ENCODE measurements at regions not wholly inside any gene's neighbourhood (a gene's known extent, or its start where the extent isn't known, plus 50 kb on each side); places are given as distances from the start of the nearest gene placed in this dataset.

DNA sequence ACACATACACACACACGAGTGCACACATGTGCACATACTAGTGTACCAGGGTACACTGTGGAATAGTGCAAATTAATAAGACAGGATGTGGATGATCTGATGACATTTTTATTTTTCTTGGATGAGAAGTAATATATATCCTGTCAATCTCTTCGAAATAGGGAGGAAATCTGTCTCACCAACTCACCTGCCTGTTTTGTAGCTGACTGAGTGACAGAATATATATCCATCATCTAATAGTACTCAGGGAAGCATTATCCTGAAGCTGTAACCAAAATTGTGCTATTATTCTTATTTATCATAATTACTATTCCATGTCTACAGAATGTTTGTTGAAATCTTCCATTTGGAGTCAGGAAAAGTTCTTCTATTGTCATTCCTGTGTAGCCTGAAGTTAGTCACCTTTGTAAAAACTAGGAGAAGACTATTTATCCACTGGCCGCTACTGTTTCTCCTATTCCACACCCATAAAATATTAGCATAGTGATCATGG lies 888.0 kb downstream of the TRAM1L1 start (continued):
- TF ChIP-seq, protein P1, sequence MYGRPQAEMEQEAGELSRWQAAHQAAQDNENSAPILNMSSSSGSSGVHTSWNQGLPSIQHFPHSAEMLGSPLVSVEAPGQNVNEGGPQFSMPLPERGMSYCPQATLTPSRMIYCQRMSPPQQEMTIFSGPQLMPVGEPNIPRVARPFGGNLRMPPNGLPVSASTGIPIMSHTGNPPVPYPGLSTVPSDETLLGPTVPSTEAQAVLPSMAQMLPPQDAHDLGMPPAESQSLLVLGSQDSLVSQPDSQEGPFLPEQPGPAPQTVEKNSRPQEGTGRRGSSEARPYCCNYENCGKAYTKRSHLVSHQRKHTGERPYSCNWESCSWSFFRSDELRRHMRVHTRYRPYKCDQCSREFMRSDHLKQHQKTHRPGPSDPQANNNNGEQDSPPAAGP (tag by site-specific recombination; IDR thresholded peaks at IDR 0.05): no peak
- TF ChIP-seq, protein P2, sequence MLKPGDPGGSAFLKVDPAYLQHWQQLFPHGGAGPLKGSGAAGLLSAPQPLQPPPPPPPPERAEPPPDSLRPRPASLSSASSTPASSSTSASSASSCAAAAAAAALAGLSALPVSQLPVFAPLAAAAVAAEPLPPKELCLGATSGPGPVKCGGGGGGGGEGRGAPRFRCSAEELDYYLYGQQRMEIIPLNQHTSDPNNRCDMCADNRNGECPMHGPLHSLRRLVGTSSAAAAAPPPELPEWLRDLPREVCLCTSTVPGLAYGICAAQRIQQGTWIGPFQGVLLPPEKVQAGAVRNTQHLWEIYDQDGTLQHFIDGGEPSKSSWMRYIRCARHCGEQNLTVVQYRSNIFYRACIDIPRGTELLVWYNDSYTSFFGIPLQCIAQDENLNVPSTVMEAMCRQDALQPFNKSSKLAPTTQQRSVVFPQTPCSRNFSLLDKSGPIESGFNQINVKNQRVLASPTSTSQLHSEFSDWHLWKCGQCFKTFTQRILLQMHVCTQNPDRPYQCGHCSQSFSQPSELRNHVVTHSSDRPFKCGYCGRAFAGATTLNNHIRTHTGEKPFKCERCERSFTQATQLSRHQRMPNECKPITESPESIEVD (tag by site-specific recombination; IDR thresholded peaks at IDR 0.05): no peak
- no peak for TF ChIP-seq SETDB1 (IDR thresholded peaks at IDR 0.05; ENCODE audit: insufficient read length, low read length)
- TF ChIP-seq ZNF529 (tag by site-specific recombination; IDR thresholded peaks at IDR 0.05; ENCODE audit: insufficient replicate concordance): no peak
- TF ChIP-seq, protein P3, sequence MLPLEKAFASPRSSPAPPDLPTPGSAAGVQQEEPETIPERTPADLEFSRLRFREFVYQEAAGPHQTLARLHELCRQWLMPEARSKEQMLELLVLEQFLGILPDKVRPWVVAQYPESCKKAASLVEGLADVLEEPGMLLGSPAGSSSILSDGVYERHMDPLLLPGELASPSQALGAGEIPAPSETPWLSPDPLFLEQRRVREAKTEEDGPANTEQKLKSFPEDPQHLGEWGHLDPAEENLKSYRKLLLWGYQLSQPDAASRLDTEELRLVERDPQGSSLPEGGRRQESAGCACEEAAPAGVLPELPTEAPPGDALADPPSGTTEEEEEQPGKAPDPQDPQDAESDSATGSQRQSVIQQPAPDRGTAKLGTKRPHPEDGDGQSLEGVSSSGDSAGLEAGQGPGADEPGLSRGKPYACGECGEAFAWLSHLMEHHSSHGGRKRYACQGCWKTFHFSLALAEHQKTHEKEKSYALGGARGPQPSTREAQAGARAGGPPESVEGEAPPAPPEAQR (tag by site-specific recombination; IDR thresholded peaks at IDR 0.05): no peak
- no peak for TF ChIP-seq ZNF175 (tag by site-specific recombination; IDR thresholded peaks at IDR 0.05)
- TF ChIP-seq ZNF776 (tag by site-specific recombination; IDR thresholded peaks at IDR 0.05; ENCODE audit: borderline replicate concordance): no peak
- no peak for TF ChIP-seq ZNF600 (tag by site-specific recombination; IDR thresholded peaks at IDR 0.05)
- TF ChIP-seq, protein P4, sequence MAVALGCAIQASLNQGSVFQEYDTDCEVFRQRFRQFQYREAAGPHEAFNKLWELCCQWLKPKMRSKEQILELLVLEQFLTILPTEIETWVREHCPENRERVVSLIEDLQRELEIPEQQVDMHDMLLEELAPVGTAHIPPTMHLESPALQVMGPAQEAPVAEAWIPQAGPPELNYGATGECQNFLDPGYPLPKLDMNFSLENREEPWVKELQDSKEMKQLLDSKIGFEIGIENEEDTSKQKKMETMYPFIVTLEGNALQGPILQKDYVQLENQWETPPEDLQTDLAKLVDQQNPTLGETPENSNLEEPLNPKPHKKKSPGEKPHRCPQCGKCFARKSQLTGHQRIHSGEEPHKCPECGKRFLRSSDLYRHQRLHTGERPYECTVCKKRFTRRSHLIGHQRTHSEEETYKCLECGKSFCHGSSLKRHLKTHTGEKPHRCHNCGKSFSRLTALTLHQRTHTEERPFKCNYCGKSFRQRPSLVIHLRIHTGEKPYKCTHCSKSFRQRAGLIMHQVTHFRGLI (tag by site-specific recombination; IDR thresholded peaks at IDR 0.05): no peak
- no peak for TF ChIP-seq EGR2 (tag by site-specific recombination; IDR thresholded peaks at IDR 0.05; ENCODE audit: low read depth)

DNA sequence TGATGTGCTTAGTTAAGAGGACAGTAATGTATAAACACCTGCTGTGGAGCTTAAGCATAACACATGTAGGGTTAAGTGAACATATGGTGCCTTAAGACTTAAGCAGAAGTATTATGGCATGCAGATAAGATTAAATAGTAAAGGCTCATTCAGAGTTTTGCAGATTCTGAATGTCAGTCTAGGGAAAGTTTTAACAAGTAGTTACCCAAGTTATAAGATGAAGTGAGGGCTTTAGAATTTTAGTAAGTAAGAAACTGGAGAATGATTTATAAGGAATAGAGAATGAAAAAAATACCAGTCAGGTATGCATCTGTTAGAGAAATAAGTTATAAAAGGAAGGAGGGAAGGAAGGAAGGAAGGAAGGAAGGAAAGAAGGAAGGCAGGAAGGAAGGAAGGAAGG lies 902.1 kb downstream of the TRAM1L1 start:
- no peaks in the 10 kb centered on the region for H3K36me3 ChIP-seq (ENCODE audit: control insufficient read depth in 2 of 2, insufficient read depth in 1 of 2, low read length in 2 of 2)
- CTCF ChIA-PET: no interaction called here

DNA sequence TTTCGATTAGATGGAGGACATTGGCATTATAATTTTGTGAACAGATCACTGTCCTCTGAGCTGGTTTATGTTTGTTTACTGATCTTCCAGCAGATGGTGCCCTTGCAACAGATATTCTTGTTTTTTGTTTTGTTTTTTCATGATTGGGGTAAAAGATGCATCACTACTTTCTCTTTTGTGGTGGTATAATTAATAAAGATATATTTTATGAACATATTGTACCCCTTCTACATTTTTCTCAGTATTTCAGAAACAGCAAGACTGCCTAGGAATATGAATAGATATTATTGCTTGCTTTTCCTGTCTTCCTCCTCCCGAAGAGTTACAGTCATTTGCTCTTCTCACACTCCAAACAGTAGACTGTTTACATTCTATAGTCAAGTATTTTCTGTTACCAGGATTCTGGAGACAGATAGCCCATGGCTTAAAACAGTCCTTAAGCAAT lies 905.2 kb downstream of the TRAM1L1 start:
- POLR2A ChIA-PET: no interaction called here
- Histone ChIP-seq H3K4me1 (ENCODE audit: control insufficient read depth, insufficient read depth, low read length) (no peaks in the 10 kb centered on the region), H3K9me3 (ENCODE audit: control insufficient read depth, insufficient read depth, low read depth, low read length) (no peaks in the 10 kb centered on the region), H3K27ac (ENCODE audit: extremely low read depth, low read depth, low read length) (no peak overlapping the region), H3K4me3 (ENCODE audit: low read depth, low read length) (no peak overlapping the region), H3K36me3 (ENCODE audit: control insufficient read depth in 2 of 2, insufficient read depth in 1 of 2, low read length in 2 of 2) (no peaks in the 10 kb centered on the region)
- CTCF ChIA-PET: interaction anchor here (0.7 to 1.5 kb wide), 5 partner anchors 12 to 1520 kb away, joined by 3 to 6 read pairs (median 5); no protein-coding TSS in a partner anchor
- no peak for TF ChIP-seq ZBTB7A (tag by site-specific recombination; IDR thresholded peaks at IDR 0.05; ENCODE audit: low read depth)
- no peak for TF ChIP-seq ZNF792 (tag by site-specific recombination; IDR thresholded peaks at IDR 0.05)
- TF ChIP-seq GLI4 (tag by site-specific recombination; IDR thresholded peaks at IDR 0.05): no peak
- TF ChIP-seq FEZF1 (tag by site-specific recombination; IDR thresholded peaks at IDR 0.05): no peak
- TF ChIP-seq ZSCAN30 (tag by site-specific recombination; IDR thresholded peaks at IDR 0.05): no peak
- TF ChIP-seq SCRT2 (tag by site-specific recombination; IDR thresholded peaks at IDR 0.05): no peak
- no peak for TF ChIP-seq ZNF324 (tag by site-specific recombination; IDR thresholded peaks at IDR 0.05)
- TF ChIP-seq ZNF654 (tag by site-specific recombination; IDR thresholded peaks at IDR 0.05; ENCODE audit: low read depth): peak; percentile 63

More for the DNA sequence above, 902.1 kb downstream of the TRAM1L1 start:
- Histone ChIP-seq H3K9me3 (ENCODE audit: control insufficient read depth, insufficient read depth, low read depth, low read length) (no peaks in the 10 kb centered on the region), H3K4me1 (ENCODE audit: control insufficient read depth, insufficient read depth, low read length) (no peaks in the 10 kb centered on the region), H3K4me3 (ENCODE audit: low read depth, low read length) (no peak overlapping the region), H3K27ac (ENCODE audit: extremely low read depth, low read depth, low read length) (no peak overlapping the region)
- POLR2A ChIA-PET: no interaction called here
- TF ChIP-seq ZNF76 (tag by site-specific recombination; IDR thresholded peaks at IDR 0.05; ENCODE audit: borderline replicate concordance, low read depth) (no peak), ZNF624 (tag by site-specific recombination; IDR thresholded peaks at IDR 0.05) (no peak), ZNF174 (tag by site-specific recombination; IDR thresholded peaks at IDR 0.05) (no peak), ZNF404 (tag by site-specific recombination; IDR thresholded peaks at IDR 0.05) (no peak), ZNF23 (tag by site-specific recombination; IDR thresholded peaks at IDR 0.05; ENCODE audit: borderline replicate concordance) (no peak), HOXD13 (CRISPR knock-in tag; IDR thresholded peaks at IDR 0.05; ENCODE audit: borderline replicate concordance) (no peak), GLIS2 (tag by site-specific recombination; IDR thresholded peaks at IDR 0.05) (no peak), ZNF558 (tag by site-specific recombination; IDR thresholded peaks at IDR 0.05) (no peak), IKZF3 (tag by site-specific recombination; IDR thresholded peaks at IDR 0.05) (no peak), KLF8 (tag by site-specific recombination; IDR thresholded peaks at IDR 0.05) (no peak), HOXA7 (CRISPR knock-in tag; IDR thresholded peaks at IDR 0.05; ENCODE audit: borderline replicate concordance) (no peak), ZNF677 (tag by site-specific recombination; IDR thresholded peaks at IDR 0.05) (no peak), ZNF211 (tag by site-specific recombination; IDR thresholded peaks at IDR 0.05; ENCODE audit: low read depth) (no peak), OVOL3 (tag by site-specific recombination; IDR thresholded peaks at IDR 0.05) (no peak), ZIC2 (tag by site-specific recombination; IDR thresholded peaks at IDR 0.05) (no peak)
- TF ChIP-seq, protein P5, sequence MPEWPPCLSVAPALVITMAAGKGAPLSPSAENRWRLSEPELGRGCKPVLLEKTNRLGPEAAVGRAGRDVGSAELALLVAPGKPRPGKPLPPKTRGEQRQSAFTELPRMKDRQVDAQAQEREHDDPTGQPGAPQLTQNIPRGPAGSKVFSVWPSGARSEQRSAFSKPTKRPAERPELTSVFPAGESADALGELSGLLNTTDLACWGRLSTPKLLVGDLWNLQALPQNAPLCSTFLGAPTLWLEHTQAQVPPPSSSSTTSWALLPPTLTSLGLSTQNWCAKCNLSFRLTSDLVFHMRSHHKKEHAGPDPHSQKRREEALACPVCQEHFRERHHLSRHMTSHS (tag by site-specific recombination; IDR thresholded peaks at IDR 0.05): no peak
